Peyer's patch (tissue), 4 donors: ENCODE measurements at regions not wholly inside any gene's neighbourhood (a gene's known extent, or its start where the extent isn't known, plus 50 kb on each side); places are given as distances from the start of the nearest gene placed in this dataset.

ENCODE experiments used
- CTCF ChIP-seq, 6 experiments: fragments of 450-650 bp in 4 of 6; fragments of 200-600 bp in 2 of 6; sonication (generic) in 1 of 6; IDR thresholded peaks; one replicate each; pipeline ENCODE4 v1.5.1; 2017 to 2019; ENCODE audit warnings: antibody characterized with exemption in 6 of 6, mild to moderate bottlenecking in 3 of 6, moderate library complexity in 1 of 6
- POLR2A ChIP-seq, 2 donors: fragments of 450-650 bp; IDR thresholded peaks; one replicate each; pipeline ENCODE4 v1.5.1; 2017; ENCODE audit warnings: antibody characterized with exemption in 2 of 2, mild to moderate bottlenecking in 2 of 2, moderate library complexity in 2 of 2

DNA sequence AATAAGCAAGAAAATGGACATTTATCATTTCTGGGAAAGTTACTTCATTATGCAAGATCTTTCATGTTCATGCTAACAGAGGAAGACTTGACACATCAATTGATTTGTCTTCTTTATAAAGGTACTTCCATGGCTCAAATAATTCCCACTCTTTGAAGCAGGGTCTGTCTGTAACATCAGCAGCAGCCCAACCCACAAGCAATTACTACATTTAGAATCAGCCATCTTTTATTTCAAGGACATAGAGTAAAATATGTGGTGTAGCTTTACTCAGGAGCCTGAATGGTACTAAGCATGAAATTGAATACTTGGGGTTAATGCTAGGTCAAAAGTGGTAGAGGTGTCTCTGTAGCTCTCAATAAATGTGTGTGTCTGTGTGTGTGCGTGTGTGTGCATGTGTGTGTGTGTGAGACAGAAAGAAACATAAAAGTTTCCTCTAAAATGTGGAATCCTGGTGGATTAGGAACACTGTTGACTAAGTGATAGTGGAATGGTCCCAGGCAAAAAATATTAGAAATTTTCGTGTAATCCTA lies 581.1 kb downstream of the CAAP1 start:
- no peak for TF ChIP-seq CTCF (IDR thresholded peaks at IDR 0.05)
- no peak for TF ChIP-seq POLR2A (IDR thresholded peaks at IDR 0.05)
